ENCODE measurements at regions not wholly inside any gene's neighbourhood (a gene's known extent, or its start where the extent isn't known, plus 50 kb on each side); places are given as distances from the start of the nearest gene placed in this dataset.

DNA sequence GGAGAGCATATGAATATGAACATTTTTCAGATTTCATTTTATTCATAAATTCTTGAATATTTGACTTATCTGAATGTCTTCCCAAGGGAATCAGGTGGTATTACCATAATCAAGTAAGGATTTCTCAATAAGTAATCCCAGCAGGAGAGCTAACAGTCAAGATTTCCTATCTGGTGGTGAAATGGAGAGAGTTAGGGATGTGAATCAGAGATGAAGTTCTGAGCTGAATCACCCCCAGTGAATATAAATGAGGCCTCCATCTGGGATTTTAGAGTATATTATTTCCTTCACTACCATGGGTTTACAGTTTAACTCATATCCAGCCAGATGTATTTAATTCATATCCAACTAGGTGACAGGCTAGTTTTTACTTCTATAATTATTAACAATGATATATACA is 61.5 kb upstream of the RGS2 start:
- TF ChIP-seq, protein P1, sequence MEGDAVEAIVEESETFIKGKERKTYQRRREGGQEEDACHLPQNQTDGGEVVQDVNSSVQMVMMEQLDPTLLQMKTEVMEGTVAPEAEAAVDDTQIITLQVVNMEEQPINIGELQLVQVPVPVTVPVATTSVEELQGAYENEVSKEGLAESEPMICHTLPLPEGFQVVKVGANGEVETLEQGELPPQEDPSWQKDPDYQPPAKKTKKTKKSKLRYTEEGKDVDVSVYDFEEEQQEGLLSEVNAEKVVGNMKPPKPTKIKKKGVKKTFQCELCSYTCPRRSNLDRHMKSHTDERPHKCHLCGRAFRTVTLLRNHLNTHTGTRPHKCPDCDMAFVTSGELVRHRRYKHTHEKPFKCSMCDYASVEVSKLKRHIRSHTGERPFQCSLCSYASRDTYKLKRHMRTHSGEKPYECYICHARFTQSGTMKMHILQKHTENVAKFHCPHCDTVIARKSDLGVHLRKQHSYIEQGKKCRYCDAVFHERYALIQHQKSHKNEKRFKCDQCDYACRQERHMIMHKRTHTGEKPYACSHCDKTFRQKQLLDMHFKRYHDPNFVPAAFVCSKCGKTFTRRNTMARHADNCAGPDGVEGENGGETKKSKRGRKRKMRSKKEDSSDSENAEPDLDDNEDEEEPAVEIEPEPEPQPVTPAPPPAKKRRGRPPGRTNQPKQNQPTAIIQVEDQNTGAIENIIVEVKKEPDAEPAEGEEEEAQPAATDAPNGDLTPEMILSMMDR (IDR thresholded peaks at IDR 0.05), result no peak
- no peak for TF ChIP-seq POLR2A (IDR thresholded peaks at IDR 0.05)
